ENCODE measurements at regions not wholly inside any gene's neighbourhood (a gene's known extent, or its start where the extent isn't known, plus 50 kb on each side); places are given as distances from the start of the nearest gene placed in this dataset.
"Not testable (repeated sequence)": the region's sequence is repeated elsewhere in the genome, so short reads cannot be mapped to it uniquely, and the experiment has no call there.

GRCh38 chr17:77548967-77549366 lies 408.2 kb downstream of the SEC14L1 start:
- ATAC-seq: no peak
- H3K27ac Mint-ChIP-seq: no peak overlapping the region

GRCh38 chr17:77549726-77550366 lies 408.7 kb upstream of the TNRC6C start:
- H3K27ac Mint-ChIP-seq: no peak overlapping the region

More at GRCh38 chr17:77548967-77549366, 408.2 kb downstream of the SEC14L1 start:
- peaks cover 29% of the 10 kb centered on the region for H3K27me3 Mint-ChIP-seq
- H3K4me1 Mint-ChIP-seq: peaks cover 9% of the 10 kb centered on the region
- H3K9me3 Mint-ChIP-seq: no peaks in the 10 kb centered on the region
- no peak overlapping the region for H3K4me3 Mint-ChIP-seq
- H3K36me3 Mint-ChIP-seq: no peaks in the 10 kb centered on the region

GRCh38 chr17:77553459-77554066 lies 404.9 kb upstream of the TNRC6C start:
- Mint-ChIP-seq H3K36me3 (no peaks in the 10 kb centered on the region), H3K9me3 (no peaks in the 10 kb centered on the region), H3K27me3 (peaks cover 33% of the 10 kb centered on the region), H3K4me3 (no peak overlapping the region), H3K4me1 (peaks cover 12% of the 10 kb centered on the region), H3K27ac (no peak overlapping the region)
- no peak for ATAC-seq

More at GRCh38 chr17:77549726-77550366, 408.7 kb upstream of the TNRC6C start:
- Mint-ChIP-seq H3K9me3 (no peaks in the 10 kb centered on the region), H3K36me3 (no peaks in the 10 kb centered on the region), H3K4me3 (no peak overlapping the region), H3K27me3 (peaks cover 29% of the 10 kb centered on the region), H3K4me1 (peaks cover 12% of the 10 kb centered on the region)
- no peak for ATAC-seq

- no peak overlapping the region for H3K4me3 Mint-ChIP-seq
- H3K27ac Mint-ChIP-seq: no peak overlapping the region
- H3K27me3 Mint-ChIP-seq: peaks cover 42% of the 10 kb centered on the region
- ATAC-seq: no peak
- no peaks in the 10 kb centered on the region for H3K36me3 Mint-ChIP-seq
- H3K4me1 Mint-ChIP-seq: peaks cover 12% of the 10 kb centered on the region
- H3K9me3 Mint-ChIP-seq: no peaks in the 10 kb centered on the region
Observed at GRCh38 chr17:77555121-77555591, 403.3 kb upstream of the TNRC6C start.

- Mint-ChIP-seq H3K36me3 (no peaks in the 10 kb centered on the region), H3K4me3 (no peak overlapping the region)
- peak; percentile 14 for ATAC-seq
Observed at GRCh38 chr17:77555741-77556291, 402.7 kb upstream of the TNRC6C start.

GRCh38 chr17:77556383-77557061 lies 402.0 kb upstream of the TNRC6C start:
- H3K36me3 Mint-ChIP-seq: no peaks in the 10 kb centered on the region
- ATAC-seq: no peak
- no peaks in the 10 kb centered on the region for H3K9me3 Mint-ChIP-seq
- H3K4me3 Mint-ChIP-seq: no peak overlapping the region
- peaks cover 52% of the 10 kb centered on the region for H3K27me3 Mint-ChIP-seq
- H3K27ac Mint-ChIP-seq: no peak overlapping the region
- H3K4me1 Mint-ChIP-seq: peaks cover 12% of the 10 kb centered on the region

More at GRCh38 chr17:77555741-77556291, 402.7 kb upstream of the TNRC6C start:
- no peak overlapping the region for H3K27ac Mint-ChIP-seq
- H3K4me1 Mint-ChIP-seq: peaks cover 12% of the 10 kb centered on the region
- peaks cover 48% of the 10 kb centered on the region for H3K27me3 Mint-ChIP-seq
- no peaks in the 10 kb centered on the region for H3K9me3 Mint-ChIP-seq

GRCh38 chr17:77558846-77559626 lies 399.5 kb upstream of the TNRC6C start:
- Mint-ChIP-seq H3K27me3 (peaks cover 66% of the 10 kb centered on the region), H3K9me3 (no peaks in the 10 kb centered on the region), H3K27ac (no peak overlapping the region), H3K4me1 (peaks cover 2% of the 10 kb centered on the region), H3K36me3 (no peaks in the 10 kb centered on the region), H3K4me3 (no peak overlapping the region)
- no peak for ATAC-seq

GRCh38 chr17:77560381-77560780 lies 398.1 kb upstream of the TNRC6C start:
- no peak overlapping the region for H3K4me3 Mint-ChIP-seq
- ATAC-seq: no peak
- H3K27me3 Mint-ChIP-seq: peaks cover 79% of the 10 kb centered on the region
- H3K27ac Mint-ChIP-seq: no peak overlapping the region
- H3K4me1 Mint-ChIP-seq: no peaks in the 10 kb centered on the region
- H3K9me3 Mint-ChIP-seq: no peaks in the 10 kb centered on the region
- H3K36me3 Mint-ChIP-seq: no peaks in the 10 kb centered on the region

GRCh38 chr17:77560841-77561240 lies 397.7 kb upstream of the TNRC6C start:
- no peak for ATAC-seq
- Mint-ChIP-seq H3K27ac (no peak overlapping the region), H3K36me3 (no peaks in the 10 kb centered on the region), H3K27me3 (peaks cover 84% of the 10 kb centered on the region), H3K9me3 (no peaks in the 10 kb centered on the region), H3K4me3 (no peak overlapping the region), H3K4me1 (no peaks in the 10 kb centered on the region)

- not testable (repeated sequence) for H3K4me3 Mint-ChIP-seq, ATAC-seq, H3K27ac Mint-ChIP-seq, H3K9me3 Mint-ChIP-seq, H3K4me1 Mint-ChIP-seq, H3K36me3 Mint-ChIP-seq
- peaks cover 85% of the 10 kb centered on the region for H3K27me3 Mint-ChIP-seq
Observed at GRCh38 chr17:77562361-77562760, 396.1 kb upstream of the TNRC6C start.

- Mint-ChIP-seq H3K4me3 (no peak overlapping the region), H3K27me3 (peaks cover 81% of the 10 kb centered on the region), H3K9me3 (no peaks in the 10 kb centered on the region), H3K27ac (no peak overlapping the region), H3K4me1 (no peaks in the 10 kb centered on the region), H3K36me3 (no peaks in the 10 kb centered on the region)
- ATAC-seq: no peak
Observed at GRCh38 chr17:77563439-77564102, 394.9 kb upstream of the TNRC6C start.

- H3K27ac Mint-ChIP-seq: no peak overlapping the region
- H3K4me1 Mint-ChIP-seq: no peaks in the 10 kb centered on the region
- no peaks in the 10 kb centered on the region for H3K9me3 Mint-ChIP-seq
- no peak for ATAC-seq
- no peak overlapping the region for H3K4me3 Mint-ChIP-seq
- peaks cover 79% of the 10 kb centered on the region for H3K27me3 Mint-ChIP-seq
- no peaks in the 10 kb centered on the region for H3K36me3 Mint-ChIP-seq
Observed at GRCh38 chr17:77564278-77564920, 394.1 kb upstream of the TNRC6C start.

GRCh38 chr17:77565166-77565565 lies 393.3 kb upstream of the TNRC6C start:
- ATAC-seq: no peak
- Mint-ChIP-seq H3K27ac (no peak overlapping the region), H3K4me1 (no peaks in the 10 kb centered on the region), H3K4me3 (no peak overlapping the region), H3K27me3 (peaks cover 79% of the 10 kb centered on the region), H3K9me3 (no peaks in the 10 kb centered on the region), H3K36me3 (no peaks in the 10 kb centered on the region)

GRCh38 chr17:77566151-77566550 lies 392.4 kb upstream of the TNRC6C start:
- Mint-ChIP-seq H3K27ac (no peak overlapping the region), H3K27me3 (peaks cover 79% of the 10 kb centered on the region), H3K4me3 (no peak overlapping the region), H3K4me1 (no peaks in the 10 kb centered on the region), H3K9me3 (no peaks in the 10 kb centered on the region), H3K36me3 (no peaks in the 10 kb centered on the region)
- ATAC-seq: no peak
